ENCODE measurements at regions not wholly inside any gene's neighbourhood (a gene's known extent, or its start where the extent isn't known, plus 50 kb on each side); places are given as distances from the start of the nearest gene placed in this dataset.

DNA sequence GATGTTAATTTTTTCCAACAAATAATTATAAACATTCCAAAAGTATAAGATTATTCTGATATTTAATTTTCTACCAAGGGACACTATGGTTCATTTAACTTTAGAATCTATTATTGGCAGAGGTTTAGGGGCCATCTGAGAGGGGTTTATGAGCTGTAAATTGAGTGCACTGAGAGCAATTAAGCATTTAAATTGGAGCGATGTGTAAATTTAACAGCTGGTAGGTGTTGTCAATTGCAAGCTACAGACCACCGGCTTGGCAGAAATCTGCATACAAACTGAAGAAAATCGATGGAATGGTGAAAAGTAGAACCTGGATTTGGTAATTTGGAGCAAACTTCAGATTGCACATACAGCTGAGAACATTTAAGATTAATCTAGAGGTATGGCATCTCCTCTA, 55.8 kb upstream of the MTF2 start:
- H2AFZ ChIP-seq (ENCODE audit: low read length) = no peak overlapping the region
- no peaks in the 10 kb centered on the region for H3K36me3 ChIP-seq (ENCODE audit: insufficient read depth, low read length)
- H3K9me3 ChIP-seq (ENCODE audit: low read length) = no peaks in the 10 kb centered on the region
- peak overlapping the region; percentile 62 for H3K9ac ChIP-seq (ENCODE audit: low read length)
- H3K27ac ChIP-seq (ENCODE audit: low read depth, low read length, poor library complexity, severe bottlenecking) = peak overlapping the region; percentile 98
- TF ChIP-seq, protein P1, sequence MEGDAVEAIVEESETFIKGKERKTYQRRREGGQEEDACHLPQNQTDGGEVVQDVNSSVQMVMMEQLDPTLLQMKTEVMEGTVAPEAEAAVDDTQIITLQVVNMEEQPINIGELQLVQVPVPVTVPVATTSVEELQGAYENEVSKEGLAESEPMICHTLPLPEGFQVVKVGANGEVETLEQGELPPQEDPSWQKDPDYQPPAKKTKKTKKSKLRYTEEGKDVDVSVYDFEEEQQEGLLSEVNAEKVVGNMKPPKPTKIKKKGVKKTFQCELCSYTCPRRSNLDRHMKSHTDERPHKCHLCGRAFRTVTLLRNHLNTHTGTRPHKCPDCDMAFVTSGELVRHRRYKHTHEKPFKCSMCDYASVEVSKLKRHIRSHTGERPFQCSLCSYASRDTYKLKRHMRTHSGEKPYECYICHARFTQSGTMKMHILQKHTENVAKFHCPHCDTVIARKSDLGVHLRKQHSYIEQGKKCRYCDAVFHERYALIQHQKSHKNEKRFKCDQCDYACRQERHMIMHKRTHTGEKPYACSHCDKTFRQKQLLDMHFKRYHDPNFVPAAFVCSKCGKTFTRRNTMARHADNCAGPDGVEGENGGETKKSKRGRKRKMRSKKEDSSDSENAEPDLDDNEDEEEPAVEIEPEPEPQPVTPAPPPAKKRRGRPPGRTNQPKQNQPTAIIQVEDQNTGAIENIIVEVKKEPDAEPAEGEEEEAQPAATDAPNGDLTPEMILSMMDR (IDR thresholded peaks at IDR 0.05; ENCODE audit: low read length) = no peak
- TF ChIP-seq EZH2 (IDR thresholded peaks at IDR 0.05; ENCODE audit: borderline replicate concordance, low read length) = no peak
- H3K4me3 ChIP-seq (ENCODE audit: low read depth, low read length, poor library complexity, severe bottlenecking) = no peak overlapping the region
- H3K79me2 ChIP-seq (ENCODE audit: insufficient read depth, low read length) = no peaks in the 10 kb centered on the region
- peaks cover 4% of the 10 kb centered on the region; the same call in 1 of the 2 replicates for H3F3A ChIP-seq (ENCODE audit: insufficient read depth, low read length)
- no peaks in the 10 kb centered on the region for H4K20me1 ChIP-seq (ENCODE audit: insufficient read depth, low read length)
- H3K4me2 ChIP-seq (ENCODE audit: low read length) = peak overlapping the region; percentile 43
- H3K27me3 ChIP-seq (ENCODE audit: insufficient read depth, low read length) = no peaks in the 10 kb centered on the region
- peaks cover 71% of the 10 kb centered on the region for H3K4me1 ChIP-seq (ENCODE audit: insufficient read depth, low read length, severe bottlenecking)
- no peaks in the 10 kb centered on the region for H3K9me2 ChIP-seq (ENCODE audit: low read depth, low read length)

DNA sequence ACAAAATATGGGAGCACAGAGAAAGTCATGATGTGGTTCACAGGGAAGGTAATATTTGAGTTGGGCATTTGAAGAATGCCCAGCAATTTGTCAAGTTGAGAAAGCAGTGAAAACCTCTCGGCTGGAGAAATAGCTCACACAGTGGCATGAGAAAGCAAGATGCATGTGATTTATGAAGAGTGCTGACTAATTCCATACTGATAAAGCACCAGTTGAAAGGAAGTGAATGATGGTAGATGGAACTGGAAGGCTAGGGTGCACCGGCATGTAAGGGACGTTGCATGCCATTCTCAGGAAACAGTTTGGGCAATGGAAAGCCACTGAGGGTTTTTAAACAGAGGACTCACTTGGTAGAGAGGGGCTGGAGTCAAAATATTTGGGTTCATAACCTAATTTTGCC, 53.5 kb upstream of the MTF2 start:
- Histone ChIP-seq H3K4me1 (ENCODE audit: insufficient read depth, low read length, severe bottlenecking) (peaks cover 94% of the 10 kb centered on the region), H3K27ac (ENCODE audit: low read depth, low read length, poor library complexity, severe bottlenecking) (peak overlapping the region; percentile 98), H3K79me2 (ENCODE audit: insufficient read depth, low read length) (no peaks in the 10 kb centered on the region), H3K9ac (ENCODE audit: low read length) (peak overlapping the region; percentile 43), H3K36me3 (ENCODE audit: insufficient read depth, low read length) (no peaks in the 10 kb centered on the region), H3K4me3 (ENCODE audit: low read depth, low read length, poor library complexity, severe bottlenecking) (no peak overlapping the region), H3K4me2 (ENCODE audit: low read length) (peak overlapping the region; percentile 3), H3K9me2 (ENCODE audit: low read depth, low read length) (no peaks in the 10 kb centered on the region), H2AFZ (ENCODE audit: low read length) (no peak overlapping the region), H3F3A (ENCODE audit: insufficient read depth, low read length) (peaks cover 13% of the 10 kb centered on the region), H4K20me1 (ENCODE audit: insufficient read depth, low read length) (no peaks in the 10 kb centered on the region), H3K9me3 (ENCODE audit: low read length) (no peaks in the 10 kb centered on the region), H3K27me3 (ENCODE audit: insufficient read depth, low read length) (no peaks in the 10 kb centered on the region)
- TF ChIP-seq EZH2 (IDR thresholded peaks at IDR 0.05; ENCODE audit: borderline replicate concordance, low read length) = no peak
- TF ChIP-seq, protein P1 (IDR thresholded peaks at IDR 0.05; ENCODE audit: low read length) = no peak

DNA sequence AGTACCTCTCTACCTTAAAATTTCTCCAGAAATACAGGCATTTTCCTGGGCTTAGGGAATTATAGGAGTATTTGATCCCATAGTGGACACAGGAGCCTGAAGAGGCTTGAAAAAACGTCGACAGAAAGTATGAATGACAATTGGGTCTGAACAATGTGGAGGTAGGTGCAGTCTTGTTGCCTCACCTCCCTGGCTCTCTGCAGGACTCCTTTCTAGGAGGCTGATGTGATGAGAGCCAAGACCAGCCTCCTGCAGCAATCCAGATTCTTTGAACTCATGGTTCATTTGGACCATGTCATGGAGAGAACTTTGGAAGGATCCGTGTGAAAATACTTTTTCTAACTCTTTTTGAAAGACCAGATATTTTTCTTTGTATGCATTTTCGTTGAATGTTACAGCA, 50.5 kb upstream of the MTF2 start:
- H3K27ac ChIP-seq (ENCODE audit: low read depth, low read length, poor library complexity, severe bottlenecking) = peak overlapping the region; percentile 98
- no peak for TF ChIP-seq EZH2 (IDR thresholded peaks at IDR 0.05; ENCODE audit: borderline replicate concordance, low read length)
- TF ChIP-seq, protein P1 (IDR thresholded peaks at IDR 0.05; ENCODE audit: low read length) = no peak
- no peaks in the 10 kb centered on the region for H3K9me3 ChIP-seq (ENCODE audit: low read length)
- peak overlapping the region; percentile 30 for H3K4me2 ChIP-seq (ENCODE audit: low read length)
- no peaks in the 10 kb centered on the region for H3K79me2 ChIP-seq (ENCODE audit: insufficient read depth, low read length)
- no peaks in the 10 kb centered on the region for H3K27me3 ChIP-seq (ENCODE audit: insufficient read depth, low read length)
- H4K20me1 ChIP-seq (ENCODE audit: insufficient read depth, low read length) = no peaks in the 10 kb centered on the region
- peak overlapping the region; percentile 69 for H3K9ac ChIP-seq (ENCODE audit: low read length)
- H3K9me2 ChIP-seq (ENCODE audit: low read depth, low read length) = no peaks in the 10 kb centered on the region
- no peak overlapping the region for H3K4me3 ChIP-seq (ENCODE audit: low read depth, low read length, poor library complexity, severe bottlenecking)
- H3F3A ChIP-seq (ENCODE audit: insufficient read depth, low read length) = peaks cover 16% of the 10 kb centered on the region
- H3K4me1 ChIP-seq (ENCODE audit: insufficient read depth, low read length, severe bottlenecking) = peaks cover 95% of the 10 kb centered on the region
- H2AFZ ChIP-seq (ENCODE audit: low read length) = no peak overlapping the region
- no peaks in the 10 kb centered on the region for H3K36me3 ChIP-seq (ENCODE audit: insufficient read depth, low read length)
